Amniotic epithelial cell (primary cell): ENCODE measurements at regions not wholly inside any gene's neighbourhood (a gene's known extent, or its start where the extent isn't known, plus 50 kb on each side); places are given as distances from the start of the nearest gene placed in this dataset.
"Not testable (repeated sequence)": the region's sequence is repeated elsewhere in the genome, so short reads cannot be mapped to it uniquely, and the experiment has no call there.

ENCODE experiments used
- DNase-seq: peaks from one replicate; pipeline ENCODE4 v3.0.0-alpha.2; 2010; ENCODE audit warnings: low read depth

- DNase-seq, result peak; percentile 86
These were observed 1339.3 kb downstream of the EFNA5 start for GRCh38 chr5:106331415-106331814.

- no peak for DNase-seq
These were observed 1346.4 kb downstream of the EFNA5 start for GRCh38 chr5:106324356-106324755.

- DNase-seq, result peak; percentile 11
These were observed 1349.5 kb downstream of the EFNA5 start for GRCh38 chr5:106321242-106321641.

DNA sequence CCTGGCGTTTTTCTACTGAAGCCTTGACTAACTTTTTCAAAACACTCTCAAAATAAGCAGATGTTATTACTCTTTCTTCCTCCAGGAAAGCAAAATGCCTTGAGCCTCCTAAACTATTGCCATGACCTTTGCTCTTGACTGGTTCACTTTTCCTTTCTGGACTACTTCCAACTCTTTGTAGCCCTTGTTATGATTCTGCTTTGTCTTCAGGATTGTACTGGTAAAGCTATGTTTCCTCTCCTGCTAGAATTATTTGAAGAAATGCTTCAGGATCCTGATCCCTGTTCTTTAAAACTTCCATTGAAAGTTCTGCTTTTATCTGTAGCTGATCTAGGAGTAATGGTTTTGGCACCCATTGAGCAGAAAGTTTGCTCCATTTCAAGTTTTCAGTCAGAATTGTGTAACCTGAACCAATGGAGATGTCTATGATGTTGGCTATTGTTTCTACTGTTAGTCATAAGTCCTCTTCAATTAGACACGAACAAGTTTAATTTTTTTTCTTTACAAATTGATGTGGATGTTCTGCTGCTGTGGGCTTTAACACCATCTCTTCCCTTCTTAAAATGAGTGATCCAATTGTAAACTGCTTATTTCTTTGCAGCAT is 1356.4 kb downstream of the EFNA5 start:
- peak; percentile 9 for DNase-seq

- DNase-seq, result peak; percentile 69
These were observed 1358.4 kb downstream of the EFNA5 start for GRCh38 chr5:106312360-106312759.

GRCh38 chr5:106311230-106311915 is 1359.4 kb downstream of the EFNA5 start:
- peak; percentile 16 for DNase-seq

DNA sequence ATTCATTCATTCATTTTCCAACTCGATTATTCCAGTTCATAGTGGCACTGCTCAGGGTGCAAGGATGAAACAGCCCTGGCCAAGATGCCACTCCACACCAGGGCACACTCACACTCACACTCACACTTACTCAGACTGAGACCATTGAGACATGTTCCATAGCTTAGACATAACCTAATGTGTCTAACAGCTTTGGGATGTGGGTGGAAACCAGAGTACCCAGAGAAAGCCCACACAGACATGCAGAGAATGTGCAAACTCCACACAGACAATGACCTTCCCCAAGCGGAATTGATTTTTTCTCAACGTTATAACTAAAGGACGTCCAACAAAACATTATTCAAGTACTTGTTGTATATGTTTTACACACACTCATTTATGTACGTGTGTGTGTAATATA is 1363.5 kb downstream of the EFNA5 start:
- DNase-seq, result no peak

DNA sequence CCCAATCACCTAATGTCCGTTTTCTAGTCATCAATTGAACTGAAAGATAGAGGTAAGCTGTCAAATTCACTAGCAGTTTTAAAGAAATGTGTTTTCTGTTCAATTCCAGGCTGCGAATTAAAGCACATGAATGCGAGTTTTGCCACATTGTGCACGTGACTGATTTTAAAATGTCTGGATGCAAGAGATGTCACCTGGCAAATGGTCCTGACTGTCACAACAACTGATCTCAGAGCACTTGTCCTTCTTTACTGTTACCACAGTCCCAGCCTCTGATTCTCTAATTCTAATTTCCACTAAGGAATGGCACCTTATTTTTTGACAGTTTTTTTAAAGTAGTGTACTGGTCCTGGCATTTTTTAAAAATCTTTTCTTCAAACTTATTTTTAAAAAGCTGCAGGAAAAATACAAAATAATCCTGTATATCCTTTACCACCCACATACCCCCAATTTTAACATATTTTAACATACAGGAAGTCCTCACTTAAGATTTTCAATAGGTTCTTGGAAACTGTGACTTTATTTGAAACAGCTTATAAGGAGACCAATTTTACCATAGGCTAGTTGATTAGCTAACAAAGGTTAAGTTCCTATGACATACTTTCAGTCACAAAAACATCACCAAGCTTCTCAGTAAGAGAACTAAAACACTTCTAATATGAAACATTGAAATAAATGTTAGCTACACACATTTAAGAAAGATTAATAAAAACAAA is 1364.3 kb downstream of the EFNA5 start:
- no peak for DNase-seq

GRCh38 chr5:106303911-106304310 is 1366.8 kb downstream of the EFNA5 start:
- no peak for DNase-seq

GRCh38 chr5:106292654-106293053 is 1378.1 kb downstream of the EFNA5 start:
- peak; percentile 64 for DNase-seq

GRCh38 chr5:106290841-106291240 is 1379.9 kb downstream of the EFNA5 start:
- DNase-seq, result peak; percentile 51

DNA sequence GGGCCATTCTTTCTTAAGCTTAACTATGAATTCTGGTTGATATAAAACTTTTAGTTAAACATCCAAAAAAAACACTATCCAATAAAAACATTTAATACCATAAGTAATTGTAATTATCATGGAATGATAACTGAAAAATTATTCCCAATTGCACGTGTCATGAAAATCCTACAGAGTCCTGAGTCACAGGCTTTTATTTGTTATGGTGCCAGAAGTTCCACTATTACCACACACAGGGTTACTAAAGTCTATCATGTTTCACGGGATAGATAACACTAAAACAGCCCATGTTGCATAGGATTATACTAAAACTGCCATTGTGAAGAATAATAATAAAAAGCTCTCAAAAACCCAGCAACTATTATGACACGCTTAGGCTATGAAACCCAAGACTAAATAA is 1381.8 kb downstream of the EFNA5 start:
- DNase-seq, result peak; percentile 43

- no peak for DNase-seq
These were observed 1393.1 kb downstream of the EFNA5 start for GRCh38 chr5:106277540-106278096.

- peak; percentile 47 for DNase-seq
These were observed 1401.4 kb downstream of the EFNA5 start for GRCh38 chr5:106269252-106269843.

GRCh38 chr5:106267256-106267655 is 1403.5 kb downstream of the EFNA5 start:
- no peak for DNase-seq

DNA sequence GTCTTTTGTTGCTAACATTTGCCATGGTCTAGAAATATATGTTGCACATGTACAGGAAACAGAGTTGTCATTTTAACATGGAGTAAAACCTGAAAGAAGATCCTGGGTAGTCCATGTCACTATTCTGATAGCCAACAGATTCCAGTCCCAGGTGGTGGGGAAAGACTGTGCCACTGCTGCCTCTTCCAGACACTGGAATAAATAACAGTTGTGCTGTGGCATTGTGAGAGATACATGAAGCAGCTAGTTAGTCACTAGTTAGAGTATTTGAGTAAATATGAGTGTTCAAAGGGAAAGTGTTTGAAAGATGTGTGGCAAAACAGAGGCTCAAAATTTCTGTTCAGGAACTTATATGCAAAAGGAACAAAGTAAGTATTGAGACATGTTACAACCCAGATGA is 1408.3 kb downstream of the EFNA5 start:
- no peak for DNase-seq

DNA sequence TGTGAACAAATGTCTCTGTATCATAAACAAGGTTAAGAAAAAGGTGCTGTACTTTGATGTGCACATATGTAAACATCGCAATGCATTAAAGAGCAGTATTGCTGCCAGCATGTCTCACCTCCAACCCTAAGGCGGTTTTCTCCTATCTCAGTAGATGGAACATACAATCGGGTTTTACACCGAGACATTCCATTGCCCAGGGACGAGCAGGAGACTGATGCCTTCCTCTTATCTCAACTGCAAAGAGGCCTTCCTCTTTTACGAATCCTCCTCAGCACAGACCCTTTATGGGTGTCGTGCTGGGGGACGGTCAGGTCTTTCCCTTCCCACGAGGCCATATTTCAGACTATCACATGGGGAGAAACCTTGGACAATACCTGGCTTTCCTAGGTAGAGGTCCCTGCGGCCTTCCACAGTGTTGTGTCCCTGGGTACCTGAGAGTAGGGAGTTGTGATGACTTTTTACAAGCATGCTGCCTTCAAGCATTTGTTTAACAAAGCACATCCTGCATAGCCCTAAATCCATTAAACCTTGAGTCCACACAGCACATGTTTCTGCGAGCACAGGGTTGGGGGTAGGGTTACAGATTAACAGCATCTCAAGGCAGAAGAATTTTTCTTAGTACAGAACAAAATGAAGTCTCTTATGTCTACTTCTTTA is 1411.2 kb downstream of the EFNA5 start:
- not testable (repeated sequence) for DNase-seq

DNA sequence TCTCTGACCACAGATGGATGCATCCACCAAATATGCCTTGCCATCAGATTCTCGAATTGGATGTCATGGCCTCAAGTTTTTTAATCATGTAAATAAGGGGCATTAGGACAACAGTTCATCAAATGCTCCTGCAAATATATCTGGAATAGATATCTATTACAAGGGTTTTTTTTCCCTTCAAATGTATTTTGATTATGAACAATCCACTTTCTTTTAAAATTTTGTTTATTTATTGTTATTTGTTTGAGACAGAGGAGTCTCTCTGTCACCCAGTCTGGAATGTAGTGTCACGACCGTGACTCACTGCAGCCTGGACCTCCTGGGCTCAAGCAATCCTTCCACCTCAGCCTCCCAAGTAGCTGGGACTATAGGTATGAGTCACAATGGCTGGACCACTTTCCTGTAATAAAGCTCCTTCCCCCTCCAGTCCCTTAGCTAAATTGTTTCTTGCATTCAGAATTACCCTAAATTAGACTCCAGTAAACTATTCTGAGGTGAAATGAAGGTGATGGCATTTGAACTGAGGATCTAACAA is 1412.1 kb downstream of the EFNA5 start:
- DNase-seq, result peak; percentile 2

DNA sequence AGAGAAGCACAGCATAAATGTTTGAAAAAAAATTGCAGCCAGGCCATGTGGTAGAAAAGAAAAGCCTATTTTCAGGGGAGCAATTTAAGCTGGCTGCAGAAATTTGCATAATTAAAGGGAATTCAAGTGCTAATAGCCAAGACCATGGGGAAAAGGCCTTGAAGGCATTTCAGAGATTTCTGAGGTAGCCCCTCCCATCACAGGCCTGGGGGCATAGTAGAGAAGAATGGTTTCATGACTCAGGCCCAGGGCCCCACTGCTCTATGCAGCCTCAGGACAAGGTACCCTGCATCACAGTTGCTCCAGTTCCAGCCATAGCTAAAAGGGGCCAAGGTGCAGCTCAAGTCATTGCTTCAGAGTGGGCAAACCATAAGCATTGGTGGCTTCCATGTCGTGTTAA is 1416.0 kb downstream of the EFNA5 start:
- DNase-seq, result no peak

GRCh38 chr5:106246044-106246745 is 1424.5 kb downstream of the EFNA5 start:
- DNase-seq, result not testable (repeated sequence)

- DNase-seq, result peak; percentile 52
These were observed 1429.3 kb downstream of the EFNA5 start for GRCh38 chr5:106241409-106241808.
